Liver (tissue), 8 donors: ENCODE measurements at regions not wholly inside any gene's neighbourhood (a gene's known extent, or its start where the extent isn't known, plus 50 kb on each side); places are given as distances from the start of the nearest gene placed in this dataset.

Experiments
- DNase-seq: peaks from one replicate; pipeline ENCODE4 v3.0.0-alpha.2; 2017; ENCODE audit warnings: low spot score
- H3K27ac ChIP-seq, 2 donors: one replicate each; pipeline ENCODE4 v1.7.0; 2013; ENCODE audit warnings: inconsistent platforms in 2 of 2, low read length in 2 of 2, control low read depth in 1 of 2, low read depth in 1 of 2, mild to moderate bottlenecking in 1 of 2
- H3K27me3 ChIP-seq, 4 donors: one replicate each; pipeline versions ENCODE4 v1.6.1 to v1.7.0; 2013; ENCODE audit warnings: low read length in 3 of 4, inconsistent platforms in 1 of 4, mild to moderate bottlenecking in 1 of 4, moderate library complexity in 1 of 4; ENCODE audit not compliant: control insufficient read depth in 4 of 4, insufficient read depth in 4 of 4
- H3K36me3 ChIP-seq, 4 donors: one replicate each; pipeline versions ENCODE4 v1.6.1 to v1.7.0; 2013; ENCODE audit warnings: low read length in 3 of 4, mild to moderate bottlenecking in 3 of 4, low read depth in 1 of 4, moderate library complexity in 1 of 4; ENCODE audit not compliant: control insufficient read depth in 4 of 4, insufficient read depth in 3 of 4
- H3K4me1 ChIP-seq, 4 donors: one replicate each; pipeline versions ENCODE4 v1.6.1 to v1.7.0; 2013; ENCODE audit warnings: low read length in 3 of 4, mild to moderate bottlenecking in 3 of 4, moderate library complexity in 1 of 4; ENCODE audit not compliant: control insufficient read depth in 4 of 4, insufficient read depth in 4 of 4
- H3K4me3 ChIP-seq, 3 donors: one replicate each; pipeline versions ENCODE4 v1.6.1 to v1.7.0; 2013; ENCODE audit warnings: low read length in 3 of 3, control low read depth in 1 of 3, low read depth in 1 of 3, mild to moderate bottlenecking in 1 of 3
- H3K9ac ChIP-seq, 2 donors: one replicate each; pipeline ENCODE4 v1.7.0; 2013; ENCODE audit warnings: low read length in 2 of 2, mild to moderate bottlenecking in 2 of 2, moderate library complexity in 2 of 2, control low read depth in 1 of 2, low read depth in 1 of 2
- H3K9me3 ChIP-seq, 4 donors: one replicate each; pipeline versions ENCODE4 v1.6.1 to v1.7.0; 2013; ENCODE audit warnings: low read length in 3 of 4; ENCODE audit not compliant: control insufficient read depth in 4 of 4
- FOXA1 ChIP-seq: IDR thresholded peaks from 2 replicates; pipeline ENCODE4 v1.6.1; 2016; ENCODE audit warnings: antibody characterized with exemption
- FOXA2 ChIP-seq: IDR thresholded peaks from 2 replicates; pipeline ENCODE4 v1.6.1; 2016; ENCODE audit warnings: antibody characterized with exemption
- GABPA ChIP-seq, 2 donors: IDR thresholded peaks in 1 of 2; conservative IDR thresholded peaks in 1 of 2; 2 replicates each; pipeline ENCODE4 v1.6.1; 2016; ENCODE audit warnings: antibody characterized with exemption in 2 of 2, mild to moderate bottlenecking in 1 of 2, moderate library complexity in 1 of 2
- HNF4A ChIP-seq, 2 donors: conservative IDR thresholded peaks; 2 replicates each; pipeline ENCODE4 v1.6.1; 2016; ENCODE audit warnings: antibody characterized with exemption in 2 of 2, mild to moderate bottlenecking in 2 of 2
- HNF4G ChIP-seq: IDR thresholded peaks from 2 replicates; pipeline ENCODE4 v1.6.1; 2016; ENCODE audit warnings: antibody characterized with exemption
- JUND ChIP-seq, 2 donors: IDR thresholded peaks; 2 replicates each; pipeline ENCODE4 v1.6.1; 2016; ENCODE audit warnings: antibody characterized with exemption in 2 of 2
- NR2F2 ChIP-seq: IDR thresholded peaks from 2 replicates; pipeline ENCODE4 v1.6.1; 2016; ENCODE audit warnings: antibody characterized with exemption
- RAD21 ChIP-seq, 2 donors: IDR thresholded peaks; 2 replicates each; pipeline ENCODE4 v1.6.1; 2016; ENCODE audit warnings: antibody characterized with exemption in 2 of 2, mild to moderate bottlenecking in 2 of 2
- RXRA ChIP-seq, 2 donors: IDR thresholded peaks; 2 replicates each; pipeline ENCODE4 v1.6.1; 2017 to 2018; ENCODE audit warnings: antibody characterized with exemption in 2 of 2, mild to moderate bottlenecking in 1 of 2
- SP1 ChIP-seq: IDR thresholded peaks from 2 replicates; pipeline ENCODE4 v1.6.1; 2018; ENCODE audit warnings: antibody characterized with exemption, mild to moderate bottlenecking
- TAF1 ChIP-seq: conservative IDR thresholded peaks from 2 replicates; pipeline ENCODE4 v1.6.1; 2016; ENCODE audit warnings: antibody characterized with exemption, mild to moderate bottlenecking
- YY1 ChIP-seq: IDR thresholded peaks from 2 replicates; pipeline ENCODE4 v1.6.1; 2016; ENCODE audit warnings: antibody characterized with exemption, mild to moderate bottlenecking
- WGBS: extraction: QIAGEN DNeasy Blood & Tissue Kit; methylation state at CpG from one replicate; pipeline ENCODE4 v1.1.7; 2013; 5-methylcytosine and 5-hydroxymethylcytosine counted together
- TF ChIP-seq, protein P1 (sequence below): IDR thresholded peaks from 2 replicates; pipeline ENCODE4 v1.6.1; 2016; ENCODE audit warnings: antibody characterized with exemption, mild to moderate bottlenecking
- TF ChIP-seq, protein P2 (sequence below): IDR thresholded peaks from 2 replicates; pipeline ENCODE4 v1.6.1; 2016; ENCODE audit warnings: antibody characterized with exemption
- TF ChIP-seq, protein P3 (sequence below): IDR thresholded peaks from 2 replicates; pipeline ENCODE4 v1.6.1; 2016; ENCODE audit warnings: antibody characterized with exemption
- TF ChIP-seq, protein P4 (sequence below): IDR thresholded peaks from 2 replicates; pipeline ENCODE4 v1.6.1; 2016; ENCODE audit warnings: antibody characterized with exemption
- TF ChIP-seq, protein P5 (sequence below): fragments of 150-350 bp; IDR thresholded peaks from 2 replicates; pipeline ENCODE4 v1.5.1; 2017; ENCODE audit warnings: improper control_type of control experiment, low read depth, low read length; ENCODE audit not compliant: missing input control
- donor health status: healthy.
- donor health status: healthy.
- donor health status: healthy.
- donor health status: healthy.
- donor health status: healthy.

DNA sequence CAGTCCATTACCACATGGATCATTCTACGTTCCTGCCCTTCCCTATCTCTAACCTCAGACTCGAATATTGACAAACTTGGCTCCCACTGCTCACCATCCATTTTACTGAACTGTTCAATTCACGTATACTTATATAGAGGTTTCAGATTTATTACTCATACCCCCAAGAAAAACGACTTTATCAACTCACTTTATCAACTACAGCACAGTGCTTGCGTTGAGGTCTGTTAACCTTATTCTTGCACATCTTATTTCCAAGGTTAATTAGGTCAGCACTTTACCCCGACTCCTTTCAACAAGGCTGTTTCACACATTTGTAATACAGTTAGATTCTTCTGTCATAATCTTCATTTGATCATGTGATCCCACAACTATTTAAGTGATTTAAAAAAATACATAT is 162.3 kb upstream of the AHR start:
- TF ChIP-seq NR2F2 = no peak
- TF ChIP-seq, protein P1, sequence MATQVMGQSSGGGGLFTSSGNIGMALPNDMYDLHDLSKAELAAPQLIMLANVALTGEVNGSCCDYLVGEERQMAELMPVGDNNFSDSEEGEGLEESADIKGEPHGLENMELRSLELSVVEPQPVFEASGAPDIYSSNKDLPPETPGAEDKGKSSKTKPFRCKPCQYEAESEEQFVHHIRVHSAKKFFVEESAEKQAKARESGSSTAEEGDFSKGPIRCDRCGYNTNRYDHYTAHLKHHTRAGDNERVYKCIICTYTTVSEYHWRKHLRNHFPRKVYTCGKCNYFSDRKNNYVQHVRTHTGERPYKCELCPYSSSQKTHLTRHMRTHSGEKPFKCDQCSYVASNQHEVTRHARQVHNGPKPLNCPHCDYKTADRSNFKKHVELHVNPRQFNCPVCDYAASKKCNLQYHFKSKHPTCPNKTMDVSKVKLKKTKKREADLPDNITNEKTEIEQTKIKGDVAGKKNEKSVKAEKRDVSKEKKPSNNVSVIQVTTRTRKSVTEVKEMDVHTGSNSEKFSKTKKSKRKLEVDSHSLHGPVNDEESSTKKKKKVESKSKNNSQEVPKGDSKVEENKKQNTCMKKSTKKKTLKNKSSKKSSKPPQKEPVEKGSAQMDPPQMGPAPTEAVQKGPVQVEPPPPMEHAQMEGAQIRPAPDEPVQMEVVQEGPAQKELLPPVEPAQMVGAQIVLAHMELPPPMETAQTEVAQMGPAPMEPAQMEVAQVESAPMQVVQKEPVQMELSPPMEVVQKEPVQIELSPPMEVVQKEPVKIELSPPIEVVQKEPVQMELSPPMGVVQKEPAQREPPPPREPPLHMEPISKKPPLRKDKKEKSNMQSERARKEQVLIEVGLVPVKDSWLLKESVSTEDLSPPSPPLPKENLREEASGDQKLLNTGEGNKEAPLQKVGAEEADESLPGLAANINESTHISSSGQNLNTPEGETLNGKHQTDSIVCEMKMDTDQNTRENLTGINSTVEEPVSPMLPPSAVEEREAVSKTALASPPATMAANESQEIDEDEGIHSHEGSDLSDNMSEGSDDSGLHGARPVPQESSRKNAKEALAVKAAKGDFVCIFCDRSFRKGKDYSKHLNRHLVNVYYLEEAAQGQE = no peak
- TF ChIP-seq HNF4A (conservative IDR thresholded peaks at IDR 0.05) = no peak
- no peak for TF ChIP-seq FOXA1
- TF ChIP-seq HNF4G = no peak
- no peak for TF ChIP-seq GABPA (IDR thresholded peaks at IDR 0.05 in 1 of 2, conservative IDR thresholded peaks at IDR 0.05 in 1 of 2)
- TF ChIP-seq, protein P2, sequence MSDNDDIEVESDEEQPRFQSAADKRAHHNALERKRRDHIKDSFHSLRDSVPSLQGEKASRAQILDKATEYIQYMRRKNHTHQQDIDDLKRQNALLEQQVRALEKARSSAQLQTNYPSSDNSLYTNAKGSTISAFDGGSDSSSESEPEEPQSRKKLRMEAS = no peak
- no peak for TF ChIP-seq YY1
- TF ChIP-seq TAF1 = no peak
- TF ChIP-seq, protein P3, sequence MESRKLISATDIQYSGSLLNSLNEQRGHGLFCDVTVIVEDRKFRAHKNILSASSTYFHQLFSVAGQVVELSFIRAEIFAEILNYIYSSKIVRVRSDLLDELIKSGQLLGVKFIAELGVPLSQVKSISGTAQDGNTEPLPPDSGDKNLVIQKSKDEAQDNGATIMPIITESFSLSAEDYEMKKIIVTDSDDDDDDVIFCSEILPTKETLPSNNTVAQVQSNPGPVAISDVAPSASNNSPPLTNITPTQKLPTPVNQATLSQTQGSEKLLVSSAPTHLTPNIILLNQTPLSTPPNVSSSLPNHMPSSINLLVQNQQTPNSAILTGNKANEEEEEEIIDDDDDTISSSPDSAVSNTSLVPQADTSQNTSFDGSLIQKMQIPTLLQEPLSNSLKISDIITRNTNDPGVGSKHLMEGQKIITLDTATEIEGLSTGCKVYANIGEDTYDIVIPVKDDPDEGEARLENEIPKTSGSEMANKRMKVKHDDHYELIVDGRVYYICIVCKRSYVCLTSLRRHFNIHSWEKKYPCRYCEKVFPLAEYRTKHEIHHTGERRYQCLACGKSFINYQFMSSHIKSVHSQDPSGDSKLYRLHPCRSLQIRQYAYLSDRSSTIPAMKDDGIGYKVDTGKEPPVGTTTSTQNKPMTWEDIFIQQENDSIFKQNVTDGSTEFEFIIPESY = no peak
- TF ChIP-seq RXRA (IDR thresholded peaks at IDR 0.05) = no peak
- TF ChIP-seq, protein P4, sequence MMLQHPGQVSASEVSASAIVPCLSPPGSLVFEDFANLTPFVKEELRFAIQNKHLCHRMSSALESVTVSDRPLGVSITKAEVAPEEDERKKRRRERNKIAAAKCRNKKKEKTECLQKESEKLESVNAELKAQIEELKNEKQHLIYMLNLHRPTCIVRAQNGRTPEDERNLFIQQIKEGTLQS = no peak
- no peak for TF ChIP-seq JUND (IDR thresholded peaks at IDR 0.05)
- Histone ChIP-seq H3K4me1 (peaks cover 0 to 8% (median 2%) of the 10 kb centered on the region in 4 donors), H3K9me3 (no peaks in the 10 kb centered on the region), H3K27me3 (no peaks in the 10 kb centered on the region), H3K27ac (no peak overlapping the region), H3K9ac (no peak overlapping the region), H3K4me3 (no peak overlapping the region), H3K36me3 (no peaks in the 10 kb centered on the region)
- 87% methylated on average over 6 of the region's 6 CpGs for WGBS
- DNase-seq = no peak

DNA sequence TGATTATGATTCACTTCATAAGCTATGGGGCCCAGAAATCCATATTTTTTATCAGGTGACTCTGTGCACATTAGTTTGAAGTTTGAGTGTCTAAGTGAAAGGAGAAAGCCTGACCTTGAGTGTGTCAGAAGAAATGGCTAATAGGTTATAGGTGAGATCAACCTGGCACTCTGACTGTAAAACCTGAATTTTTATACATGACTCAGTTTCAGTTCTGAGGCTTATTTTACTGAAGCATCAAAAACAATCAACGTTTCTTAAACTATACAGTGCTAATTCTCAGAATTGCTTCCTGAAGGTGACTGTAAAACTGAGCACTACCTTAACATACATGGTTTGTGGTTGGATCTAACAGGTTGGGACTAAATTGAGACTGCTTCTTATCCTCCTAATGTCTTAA is 159.4 kb upstream of the AHR start:
- H3K4me3 ChIP-seq = no peak overlapping the region
- no peak for DNase-seq
- no peaks in the 10 kb centered on the region for H3K27me3 ChIP-seq
- no peak overlapping the region for H3K27ac ChIP-seq
- peaks cover 3 to 15% (median 12%) of the 10 kb centered on the region in 4 donors for H3K4me1 ChIP-seq
- H3K36me3 ChIP-seq = no peaks in the 10 kb centered on the region
- 78% methylated on average over 1 of the region's 1 CpG for WGBS
- H3K9me3 ChIP-seq = no peaks in the 10 kb centered on the region
- TF ChIP-seq RAD21 (IDR thresholded peaks at IDR 0.05) = no peak
- TF ChIP-seq NR2F2 = no peak
- TF ChIP-seq, protein P3 = no peak
- TF ChIP-seq, protein P1 = no peak
- TF ChIP-seq, protein P5, sequence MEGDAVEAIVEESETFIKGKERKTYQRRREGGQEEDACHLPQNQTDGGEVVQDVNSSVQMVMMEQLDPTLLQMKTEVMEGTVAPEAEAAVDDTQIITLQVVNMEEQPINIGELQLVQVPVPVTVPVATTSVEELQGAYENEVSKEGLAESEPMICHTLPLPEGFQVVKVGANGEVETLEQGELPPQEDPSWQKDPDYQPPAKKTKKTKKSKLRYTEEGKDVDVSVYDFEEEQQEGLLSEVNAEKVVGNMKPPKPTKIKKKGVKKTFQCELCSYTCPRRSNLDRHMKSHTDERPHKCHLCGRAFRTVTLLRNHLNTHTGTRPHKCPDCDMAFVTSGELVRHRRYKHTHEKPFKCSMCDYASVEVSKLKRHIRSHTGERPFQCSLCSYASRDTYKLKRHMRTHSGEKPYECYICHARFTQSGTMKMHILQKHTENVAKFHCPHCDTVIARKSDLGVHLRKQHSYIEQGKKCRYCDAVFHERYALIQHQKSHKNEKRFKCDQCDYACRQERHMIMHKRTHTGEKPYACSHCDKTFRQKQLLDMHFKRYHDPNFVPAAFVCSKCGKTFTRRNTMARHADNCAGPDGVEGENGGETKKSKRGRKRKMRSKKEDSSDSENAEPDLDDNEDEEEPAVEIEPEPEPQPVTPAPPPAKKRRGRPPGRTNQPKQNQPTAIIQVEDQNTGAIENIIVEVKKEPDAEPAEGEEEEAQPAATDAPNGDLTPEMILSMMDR = no peak
- TF ChIP-seq, protein P2 = no peak
- TF ChIP-seq TAF1 = no peak
- no peak for TF ChIP-seq GABPA (IDR thresholded peaks at IDR 0.05 in 1 of 2, conservative IDR thresholded peaks at IDR 0.05 in 1 of 2)
- TF ChIP-seq FOXA2 = no peak
- no peak for TF ChIP-seq HNF4G
- no peak for TF ChIP-seq SP1
- no peak for TF ChIP-seq YY1
- no peak for TF ChIP-seq FOXA1
- H3K9ac ChIP-seq = no peak overlapping the region
